ENCODE measurements at regions not wholly inside any gene's neighbourhood (a gene's known extent, or its start where the extent isn't known, plus 50 kb on each side); places are given as distances from the start of the nearest gene placed in this dataset.

DNA sequence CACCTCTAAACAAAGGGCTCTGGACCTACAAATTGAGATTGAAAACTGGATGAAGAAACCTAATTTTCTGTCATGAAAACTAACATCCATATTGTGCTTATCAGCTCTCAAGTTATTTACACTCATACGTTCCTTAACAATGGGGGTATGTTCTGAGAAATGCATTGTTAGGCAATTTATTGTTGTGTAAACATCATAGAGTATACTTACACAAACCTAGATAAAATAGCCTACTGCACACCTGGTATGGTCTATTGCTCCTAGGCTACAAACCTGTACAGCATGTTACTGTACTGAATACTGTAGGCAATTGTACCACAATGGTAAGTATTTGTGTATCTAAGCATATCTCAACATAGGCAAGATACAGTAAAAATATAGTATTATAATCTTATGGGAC, 191.4 kb downstream of the TM2D1 start:
- peaks cover 6% of the 10 kb centered on the region for H3K4me1 Mint-ChIP-seq
- H3K36me3 Mint-ChIP-seq = no peaks in the 10 kb centered on the region
- TF ChIP-seq, protein P1, sequence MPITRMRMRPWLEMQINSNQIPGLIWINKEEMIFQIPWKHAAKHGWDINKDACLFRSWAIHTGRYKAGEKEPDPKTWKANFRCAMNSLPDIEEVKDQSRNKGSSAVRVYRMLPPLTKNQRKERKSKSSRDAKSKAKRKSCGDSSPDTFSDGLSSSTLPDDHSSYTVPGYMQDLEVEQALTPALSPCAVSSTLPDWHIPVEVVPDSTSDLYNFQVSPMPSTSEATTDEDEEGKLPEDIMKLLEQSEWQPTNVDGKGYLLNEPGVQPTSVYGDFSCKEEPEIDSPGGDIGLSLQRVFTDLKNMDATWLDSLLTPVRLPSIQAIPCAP (CRISPR knock-in tag; IDR thresholded peaks at IDR 0.05) = no peak
- no peak for TF ChIP-seq TEAD4 (CRISPR knock-in tag; IDR thresholded peaks at IDR 0.05)
- TF ChIP-seq PRRX2 (CRISPR knock-in tag; IDR thresholded peaks at IDR 0.05) = no peak
- CTCF ChIA-PET = interaction anchor here (1.8 kb wide), 1 partner anchor 55 kb away, joined by 4 read pairs; no protein-coding TSS in a partner anchor
- ATAC-seq = no peak
- no peaks in the 10 kb centered on the region for H3K27me3 Mint-ChIP-seq (ENCODE audit: low read depth)
- POLR2A ChIA-PET = no interaction called here
- H3K27ac Mint-ChIP-seq = no peak overlapping the region
- no peak for DNase-seq (ENCODE audit: low spot score)
- no peak overlapping the region for H3K4me3 Mint-ChIP-seq
- peaks cover 3% of the 10 kb centered on the region for H3K9me3 Mint-ChIP-seq

DNA sequence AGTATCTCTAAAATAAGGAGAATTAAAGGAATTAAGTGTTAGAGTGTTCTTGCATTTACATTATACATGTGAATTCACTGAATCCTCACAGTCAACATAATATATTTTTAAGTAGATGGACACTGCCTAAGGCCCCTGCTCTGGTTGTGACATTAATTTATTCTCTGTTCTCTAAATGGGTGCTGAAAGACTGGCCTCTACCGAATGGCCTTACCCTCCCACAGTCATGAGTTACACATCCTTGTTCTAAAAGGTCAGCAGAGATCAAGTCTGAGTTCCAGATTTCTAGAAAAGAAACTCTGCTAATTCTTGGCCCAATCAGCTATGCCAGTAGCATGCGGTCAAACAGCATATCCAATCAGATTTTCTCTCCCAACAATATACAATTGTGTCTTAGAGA, 193.2 kb downstream of the TM2D1 start:
- peaks cover 3% of the 10 kb centered on the region for H3K9me3 Mint-ChIP-seq
- no peaks in the 10 kb centered on the region for H3K27me3 Mint-ChIP-seq (ENCODE audit: low read depth)
- no peak for TF ChIP-seq ETV6 (CRISPR knock-in tag; IDR thresholded peaks at IDR 0.05)
- TF ChIP-seq NFATC4 (CRISPR knock-in tag; IDR thresholded peaks at IDR 0.05) = no peak
- no peak for TF ChIP-seq RELA (CRISPR knock-in tag; IDR thresholded peaks at IDR 0.05; ENCODE audit: borderline replicate concordance)
- no peak for TF ChIP-seq OVOL2 (CRISPR knock-in tag; IDR thresholded peaks at IDR 0.05; ENCODE audit: borderline replicate concordance)
- TF ChIP-seq, protein P2, sequence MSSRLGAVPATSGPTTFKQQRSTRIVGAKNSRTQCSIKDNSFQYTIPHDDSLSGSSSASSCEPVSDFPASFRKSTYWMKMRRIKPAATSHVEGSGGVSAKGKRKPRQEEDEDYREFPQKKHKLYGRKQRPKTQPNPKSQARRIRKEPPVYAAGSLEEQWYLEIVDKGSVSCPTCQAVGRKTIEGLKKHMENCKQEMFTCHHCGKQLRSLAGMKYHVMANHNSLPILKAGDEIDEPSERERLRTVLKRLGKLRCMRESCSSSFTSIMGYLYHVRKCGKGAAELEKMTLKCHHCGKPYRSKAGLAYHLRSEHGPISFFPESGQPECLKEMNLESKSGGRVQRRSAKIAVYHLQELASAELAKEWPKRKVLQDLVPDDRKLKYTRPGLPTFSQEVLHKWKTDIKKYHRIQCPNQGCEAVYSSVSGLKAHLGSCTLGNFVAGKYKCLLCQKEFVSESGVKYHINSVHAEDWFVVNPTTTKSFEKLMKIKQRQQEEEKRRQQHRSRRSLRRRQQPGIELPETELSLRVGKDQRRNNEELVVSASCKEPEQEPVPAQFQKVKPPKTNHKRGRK (CRISPR knock-in tag; IDR thresholded peaks at IDR 0.05; ENCODE audit: borderline replicate concordance) = no peak
- TF ChIP-seq ZNF317 (CRISPR knock-in tag; IDR thresholded peaks at IDR 0.05; ENCODE audit: borderline replicate concordance, low read depth) = no peak
- no peak for TF ChIP-seq CBFB (CRISPR knock-in tag; IDR thresholded peaks at IDR 0.05; ENCODE audit: low read depth)
- TF ChIP-seq, protein P3, sequence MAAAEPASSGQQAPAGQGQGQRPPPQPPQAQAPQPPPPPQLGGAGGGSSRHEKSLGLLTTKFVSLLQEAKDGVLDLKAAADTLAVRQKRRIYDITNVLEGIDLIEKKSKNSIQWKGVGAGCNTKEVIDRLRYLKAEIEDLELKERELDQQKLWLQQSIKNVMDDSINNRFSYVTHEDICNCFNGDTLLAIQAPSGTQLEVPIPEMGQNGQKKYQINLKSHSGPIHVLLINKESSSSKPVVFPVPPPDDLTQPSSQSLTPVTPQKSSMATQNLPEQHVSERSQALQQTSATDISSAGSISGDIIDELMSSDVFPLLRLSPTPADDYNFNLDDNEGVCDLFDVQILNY (CRISPR knock-in tag; IDR thresholded peaks at IDR 0.05) = no peak
- TF ChIP-seq TEAD4 (CRISPR knock-in tag; IDR thresholded peaks at IDR 0.05) = no peak
- TF ChIP-seq PRRX2 (CRISPR knock-in tag; IDR thresholded peaks at IDR 0.05) = no peak
- TF ChIP-seq GRHL2 (CRISPR knock-in tag; IDR thresholded peaks at IDR 0.05; ENCODE audit: insufficient replicate concordance, severe bottlenecking) = no peak
- TF ChIP-seq, protein P4, sequence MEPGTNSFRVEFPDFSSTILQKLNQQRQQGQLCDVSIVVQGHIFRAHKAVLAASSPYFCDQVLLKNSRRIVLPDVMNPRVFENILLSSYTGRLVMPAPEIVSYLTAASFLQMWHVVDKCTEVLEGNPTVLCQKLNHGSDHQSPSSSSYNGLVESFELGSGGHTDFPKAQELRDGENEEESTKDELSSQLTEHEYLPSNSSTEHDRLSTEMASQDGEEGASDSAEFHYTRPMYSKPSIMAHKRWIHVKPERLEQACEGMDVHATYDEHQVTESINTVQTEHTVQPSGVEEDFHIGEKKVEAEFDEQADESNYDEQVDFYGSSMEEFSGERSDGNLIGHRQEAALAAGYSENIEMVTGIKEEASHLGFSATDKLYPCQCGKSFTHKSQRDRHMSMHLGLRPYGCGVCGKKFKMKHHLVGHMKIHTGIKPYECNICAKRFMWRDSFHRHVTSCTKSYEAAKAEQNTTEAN (CRISPR knock-in tag; IDR thresholded peaks at IDR 0.05) = no peak
- TF ChIP-seq, protein P5, sequence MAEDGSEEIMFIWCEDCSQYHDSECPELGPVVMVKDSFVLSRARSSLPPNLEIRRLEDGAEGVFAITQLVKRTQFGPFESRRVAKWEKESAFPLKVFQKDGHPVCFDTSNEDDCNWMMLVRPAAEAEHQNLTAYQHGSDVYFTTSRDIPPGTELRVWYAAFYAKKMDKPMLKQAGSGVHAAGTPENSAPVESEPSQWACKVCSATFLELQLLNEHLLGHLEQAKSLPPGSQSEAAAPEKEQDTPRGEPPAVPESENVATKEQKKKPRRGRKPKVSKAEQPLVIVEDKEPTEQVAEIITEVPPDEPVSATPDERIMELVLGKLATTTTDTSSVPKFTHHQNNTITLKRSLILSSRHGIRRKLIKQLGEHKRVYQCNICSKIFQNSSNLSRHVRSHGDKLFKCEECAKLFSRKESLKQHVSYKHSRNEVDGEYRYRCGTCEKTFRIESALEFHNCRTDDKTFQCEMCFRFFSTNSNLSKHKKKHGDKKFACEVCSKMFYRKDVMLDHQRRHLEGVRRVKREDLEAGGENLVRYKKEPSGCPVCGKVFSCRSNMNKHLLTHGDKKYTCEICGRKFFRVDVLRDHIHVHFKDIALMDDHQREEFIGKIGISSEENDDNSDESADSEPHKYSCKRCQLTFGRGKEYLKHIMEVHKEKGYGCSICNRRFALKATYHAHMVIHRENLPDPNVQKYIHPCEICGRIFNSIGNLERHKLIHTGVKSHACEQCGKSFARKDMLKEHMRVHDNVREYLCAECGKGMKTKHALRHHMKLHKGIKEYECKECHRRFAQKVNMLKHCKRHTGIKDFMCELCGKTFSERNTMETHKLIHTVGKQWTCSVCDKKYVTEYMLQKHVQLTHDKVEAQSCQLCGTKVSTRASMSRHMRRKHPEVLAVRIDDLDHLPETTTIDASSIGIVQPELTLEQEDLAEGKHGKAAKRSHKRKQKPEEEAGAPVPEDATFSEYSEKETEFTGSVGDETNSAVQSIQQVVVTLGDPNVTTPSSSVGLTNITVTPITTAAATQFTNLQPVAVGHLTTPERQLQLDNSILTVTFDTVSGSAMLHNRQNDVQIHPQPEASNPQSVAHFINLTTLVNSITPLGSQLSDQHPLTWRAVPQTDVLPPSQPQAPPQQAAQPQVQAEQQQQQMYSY (CRISPR knock-in tag; IDR thresholded peaks at IDR 0.05) = no peak
- TF ChIP-seq, protein P6, sequence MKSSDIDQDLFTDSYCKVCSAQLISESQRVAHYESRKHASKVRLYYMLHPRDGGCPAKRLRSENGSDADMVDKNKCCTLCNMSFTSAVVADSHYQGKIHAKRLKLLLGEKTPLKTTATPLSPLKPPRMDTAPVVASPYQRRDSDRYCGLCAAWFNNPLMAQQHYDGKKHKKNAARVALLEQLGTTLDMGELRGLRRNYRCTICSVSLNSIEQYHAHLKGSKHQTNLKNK (CRISPR knock-in tag; IDR thresholded peaks at IDR 0.05) = no peak
- TF ChIP-seq, protein P7, sequence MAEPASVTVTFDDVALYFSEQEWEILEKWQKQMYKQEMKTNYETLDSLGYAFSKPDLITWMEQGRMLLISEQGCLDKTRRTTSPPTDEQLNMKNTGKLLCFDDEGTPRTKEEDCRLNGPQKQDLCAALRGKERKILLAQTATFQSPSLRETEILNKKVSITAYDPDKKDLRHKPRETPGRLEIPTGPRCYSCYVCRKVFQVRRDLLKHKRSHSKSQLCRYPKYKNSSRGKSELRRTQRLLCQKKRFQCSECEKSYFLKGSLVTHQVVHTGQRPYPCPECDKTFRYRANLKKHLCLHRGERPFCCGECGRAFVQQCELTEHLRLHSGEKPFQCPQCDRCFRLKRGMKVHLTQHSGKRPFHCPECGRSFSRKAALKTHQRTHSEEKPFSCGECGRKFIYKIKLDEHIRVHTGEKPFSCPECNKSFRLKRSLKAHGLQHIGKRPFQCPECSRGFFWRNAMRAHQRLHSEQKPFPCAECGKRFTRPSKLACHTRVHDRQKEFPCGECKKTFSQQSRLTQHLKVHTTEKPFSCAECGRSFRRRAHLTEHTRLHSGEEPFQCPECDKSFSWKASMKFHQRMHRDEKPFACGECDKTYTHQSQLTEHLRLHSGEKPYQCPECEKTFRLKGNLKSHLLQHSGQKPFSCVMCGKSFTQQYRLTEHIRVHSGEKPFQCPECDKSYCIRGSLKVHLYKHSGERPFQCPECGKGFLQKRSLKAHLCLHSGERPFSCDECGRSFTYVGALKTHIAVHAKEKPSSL (CRISPR knock-in tag; conservative IDR thresholded peaks at IDR 0.05) = no peak
- TF ChIP-seq, protein P8, sequence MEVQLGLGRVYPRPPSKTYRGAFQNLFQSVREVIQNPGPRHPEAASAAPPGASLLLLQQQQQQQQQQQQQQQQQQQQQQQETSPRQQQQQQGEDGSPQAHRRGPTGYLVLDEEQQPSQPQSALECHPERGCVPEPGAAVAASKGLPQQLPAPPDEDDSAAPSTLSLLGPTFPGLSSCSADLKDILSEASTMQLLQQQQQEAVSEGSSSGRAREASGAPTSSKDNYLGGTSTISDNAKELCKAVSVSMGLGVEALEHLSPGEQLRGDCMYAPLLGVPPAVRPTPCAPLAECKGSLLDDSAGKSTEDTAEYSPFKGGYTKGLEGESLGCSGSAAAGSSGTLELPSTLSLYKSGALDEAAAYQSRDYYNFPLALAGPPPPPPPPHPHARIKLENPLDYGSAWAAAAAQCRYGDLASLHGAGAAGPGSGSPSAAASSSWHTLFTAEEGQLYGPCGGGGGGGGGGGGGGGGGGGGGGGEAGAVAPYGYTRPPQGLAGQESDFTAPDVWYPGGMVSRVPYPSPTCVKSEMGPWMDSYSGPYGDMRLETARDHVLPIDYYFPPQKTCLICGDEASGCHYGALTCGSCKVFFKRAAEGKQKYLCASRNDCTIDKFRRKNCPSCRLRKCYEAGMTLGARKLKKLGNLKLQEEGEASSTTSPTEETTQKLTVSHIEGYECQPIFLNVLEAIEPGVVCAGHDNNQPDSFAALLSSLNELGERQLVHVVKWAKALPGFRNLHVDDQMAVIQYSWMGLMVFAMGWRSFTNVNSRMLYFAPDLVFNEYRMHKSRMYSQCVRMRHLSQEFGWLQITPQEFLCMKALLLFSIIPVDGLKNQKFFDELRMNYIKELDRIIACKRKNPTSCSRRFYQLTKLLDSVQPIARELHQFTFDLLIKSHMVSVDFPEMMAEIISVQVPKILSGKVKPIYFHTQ (CRISPR knock-in tag; IDR thresholded peaks at IDR 0.05) = no peak
- TF ChIP-seq SMAD4 (CRISPR knock-in tag; IDR thresholded peaks at IDR 0.05) = no peak
- ATAC-seq (no peak), DNase-seq (ENCODE audit: low spot score) (no peak)
- H3K27ac Mint-ChIP-seq = no peak overlapping the region
- H3K36me3 Mint-ChIP-seq = no peaks in the 10 kb centered on the region
- POLR2A ChIA-PET = no interaction called here
- CTCF ChIA-PET = no interaction called here
- H3K4me1 Mint-ChIP-seq = peaks cover 4% of the 10 kb centered on the region
- H3K4me3 Mint-ChIP-seq = no peak overlapping the region
